Tongue (tissue), 1 donor: ENCODE measurements at regions not wholly inside any gene's neighbourhood (a gene's known extent, or its start where the extent isn't known, plus 50 kb on each side); places are given as distances from the start of the nearest gene placed in this dataset.
"Not testable (repeated sequence)": the region's sequence is repeated elsewhere in the genome, so short reads cannot be mapped to it uniquely, and the experiment has no call there.

Experiments
- DNase-seq: peaks from one replicate; pipeline ENCODE4 v3.0.0-alpha.2; 2015

- DNase-seq, result no peak
Measured at GRCh38 chr6:84635081-84635761, 129.2 kb downstream of the TBX18 start.

DNA sequence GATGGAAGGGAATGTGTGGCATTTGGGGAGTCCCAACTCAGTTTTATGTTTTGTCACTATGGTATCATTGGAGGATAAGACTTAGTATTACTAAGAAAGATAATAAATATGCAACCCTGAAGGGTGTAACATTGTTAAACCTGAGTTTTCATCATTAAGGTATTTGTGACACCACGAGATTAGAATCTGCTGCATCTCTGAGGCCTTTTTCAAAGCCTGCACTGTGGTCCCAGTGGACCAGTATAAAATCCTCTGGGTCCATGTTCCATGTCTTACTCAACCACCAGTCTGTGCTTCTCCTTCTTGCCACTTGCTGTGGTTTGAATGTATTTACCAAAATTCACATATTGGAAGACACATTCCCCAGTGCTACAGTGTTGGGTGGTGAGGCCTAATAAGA, 130.6 kb downstream of the TBX18 start:
- DNase-seq, result no peak

DNA sequence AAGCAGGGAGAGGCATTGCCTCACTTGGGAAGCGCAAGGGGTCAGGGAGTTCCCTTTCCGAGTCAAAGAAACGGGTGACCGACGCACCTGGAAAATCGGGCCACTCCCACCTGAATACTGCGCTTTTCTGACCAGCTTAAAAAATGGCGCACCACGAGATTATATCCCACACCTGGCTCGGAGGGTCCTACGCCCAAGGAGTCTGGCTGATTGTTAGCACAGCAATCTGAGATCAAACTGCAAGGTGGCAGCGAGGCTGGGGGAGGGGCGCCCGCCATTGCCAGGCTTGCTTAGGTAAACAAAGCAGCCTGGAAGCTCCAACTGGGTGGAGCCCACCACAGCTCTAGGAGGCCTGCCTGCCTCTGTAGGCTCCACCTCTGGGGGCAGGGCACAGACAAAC, 137.9 kb downstream of the TBX18 start:
- not testable (repeated sequence) for DNase-seq

DNA sequence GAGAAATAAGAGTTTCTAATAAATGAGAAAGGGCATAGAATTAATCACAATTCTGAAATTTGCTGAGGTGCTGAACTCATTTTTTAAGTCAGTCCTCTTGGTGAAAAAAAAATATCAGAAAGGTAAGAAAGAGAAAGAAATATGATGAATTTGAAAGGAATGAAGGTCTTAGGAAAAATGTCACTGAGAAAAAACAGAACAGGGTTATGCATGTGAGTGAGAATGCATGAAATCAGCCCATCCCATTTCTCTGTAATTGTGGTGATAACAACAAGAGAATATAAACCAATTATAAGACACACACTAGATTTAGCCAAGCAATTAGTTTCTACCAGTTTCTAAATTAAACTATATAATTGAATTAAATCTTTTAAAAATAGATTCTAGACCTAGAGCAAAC, 138.9 kb downstream of the TBX18 start:
- DNase-seq, result no peak

- peak; percentile 12 for DNase-seq
Measured at GRCh38 chr6:84623956-84624680, 140.3 kb downstream of the TBX18 start.

GRCh38 chr6:84618836-84619235, 145.6 kb downstream of the TBX18 start:
- DNase-seq, result no peak

DNA sequence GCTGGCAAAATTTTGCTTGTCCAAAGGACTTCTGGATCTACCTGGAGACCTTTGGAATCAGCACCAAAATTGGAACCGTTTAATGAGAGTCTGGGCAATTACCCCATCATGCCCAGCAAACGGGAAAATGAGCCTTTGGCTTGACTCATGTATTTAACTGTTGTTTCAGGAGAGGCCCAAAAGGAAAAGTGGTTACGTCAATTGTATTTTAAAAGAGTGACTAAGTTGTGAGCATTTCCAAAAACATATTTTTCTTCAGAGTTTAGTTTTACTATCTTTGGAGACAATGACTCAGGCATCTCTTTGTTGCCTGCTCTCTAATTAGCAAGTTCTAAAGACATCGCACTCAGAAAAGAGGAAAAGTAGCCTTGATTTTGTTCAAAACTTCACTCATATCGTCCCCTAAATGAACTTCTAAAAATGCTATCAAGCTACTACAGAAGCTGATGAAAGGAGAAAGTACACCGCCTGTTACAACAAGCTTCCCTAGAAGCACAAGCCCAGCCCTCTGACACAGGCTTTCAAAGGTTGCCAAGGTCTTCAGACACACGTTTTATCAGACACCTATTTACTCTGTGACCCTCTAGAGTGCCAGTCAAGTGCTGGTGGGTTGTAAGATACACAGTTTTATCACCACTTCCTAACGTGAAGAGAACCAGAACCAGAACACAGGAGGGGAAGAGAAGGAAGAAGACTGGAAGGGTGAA, 146.2 kb downstream of the TBX18 start:
- no peak for DNase-seq

GRCh38 chr6:84615987-84616386, 148.4 kb downstream of the TBX18 start:
- DNase-seq, result no peak

GRCh38 chr6:84615113-84615850, 149.1 kb downstream of the TBX18 start:
- no peak for DNase-seq

- DNase-seq, result no peak
Measured at GRCh38 chr6:84606860-84607259, 157.5 kb downstream of the TBX18 start.

GRCh38 chr6:84605298-84605697, 159.1 kb downstream of the TBX18 start:
- no peak for DNase-seq

DNA sequence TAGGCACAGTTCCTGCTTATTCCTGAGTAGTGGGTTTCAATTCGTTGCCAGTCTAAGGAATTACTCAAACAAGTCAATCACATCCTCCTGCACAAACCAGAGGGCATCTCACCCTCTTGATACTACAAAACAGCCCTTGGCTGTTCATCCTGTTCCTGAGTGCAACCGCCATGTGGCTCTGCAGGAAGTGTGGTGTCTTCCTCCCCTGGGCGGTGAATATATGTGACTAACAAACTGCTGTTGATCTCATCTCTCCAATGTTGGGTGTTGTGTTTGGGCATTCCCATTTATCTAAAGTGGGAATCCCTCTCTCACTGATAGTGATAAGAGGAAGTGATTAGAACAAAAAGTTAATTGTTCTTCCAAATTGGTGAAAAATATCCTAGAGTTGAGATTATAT, 163.0 kb downstream of the TBX18 start:
- no peak for DNase-seq

DNA sequence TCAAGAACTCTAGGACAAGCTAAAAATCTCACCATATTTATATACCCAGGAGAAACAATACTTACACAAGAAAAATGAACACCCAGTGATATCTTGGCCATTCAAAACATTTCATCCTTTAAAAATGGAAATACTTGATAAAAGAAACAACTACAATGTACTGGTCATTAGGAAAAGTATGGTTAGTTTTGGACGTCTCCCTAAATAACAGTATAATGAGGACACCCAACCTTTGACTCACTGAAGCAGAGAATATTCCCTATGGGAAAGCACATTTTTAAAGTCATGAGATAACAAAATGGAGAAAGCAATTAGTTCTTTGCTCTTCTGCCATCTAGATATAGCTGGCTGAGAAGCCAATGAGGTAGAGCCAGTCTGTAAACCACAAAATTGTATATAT, 164.4 kb downstream of the TBX18 start:
- DNase-seq, result no peak

DNA sequence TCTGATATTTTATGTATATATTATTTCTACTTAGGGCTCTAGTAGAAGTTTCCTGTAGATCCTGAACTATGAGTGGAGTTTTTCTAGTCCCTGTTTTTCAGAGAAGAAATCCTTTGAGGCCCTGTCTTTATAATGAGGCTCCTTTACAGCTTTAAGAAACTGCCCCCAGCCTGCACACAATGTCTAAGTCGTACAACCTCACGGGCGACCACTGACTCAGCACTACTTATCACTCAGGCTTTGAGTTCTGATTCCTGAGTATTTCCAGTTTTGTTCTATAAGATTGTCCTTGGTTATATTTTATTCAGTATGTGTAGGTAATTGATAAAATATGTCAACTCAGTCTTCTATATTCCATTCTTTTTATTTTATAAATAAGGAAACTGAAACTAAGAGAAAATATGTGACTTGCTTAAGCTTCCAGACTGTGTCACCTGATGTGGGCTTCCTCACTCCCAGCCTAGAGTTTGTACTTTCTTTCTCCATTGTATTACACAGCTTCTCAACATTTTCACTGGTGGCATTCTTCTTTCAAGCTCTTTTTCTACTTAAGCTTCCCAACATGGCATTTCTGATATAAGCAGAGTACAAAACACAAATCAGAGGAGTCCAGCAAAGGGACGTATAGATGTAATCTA, 167.0 kb downstream of the TBX18 start:
- DNase-seq, result no peak

- no peak for DNase-seq
Measured at GRCh38 chr6:84596488-84596887, 167.9 kb downstream of the TBX18 start.

GRCh38 chr6:84588697-84589080, 175.7 kb downstream of the TBX18 start:
- DNase-seq, result no peak

DNA sequence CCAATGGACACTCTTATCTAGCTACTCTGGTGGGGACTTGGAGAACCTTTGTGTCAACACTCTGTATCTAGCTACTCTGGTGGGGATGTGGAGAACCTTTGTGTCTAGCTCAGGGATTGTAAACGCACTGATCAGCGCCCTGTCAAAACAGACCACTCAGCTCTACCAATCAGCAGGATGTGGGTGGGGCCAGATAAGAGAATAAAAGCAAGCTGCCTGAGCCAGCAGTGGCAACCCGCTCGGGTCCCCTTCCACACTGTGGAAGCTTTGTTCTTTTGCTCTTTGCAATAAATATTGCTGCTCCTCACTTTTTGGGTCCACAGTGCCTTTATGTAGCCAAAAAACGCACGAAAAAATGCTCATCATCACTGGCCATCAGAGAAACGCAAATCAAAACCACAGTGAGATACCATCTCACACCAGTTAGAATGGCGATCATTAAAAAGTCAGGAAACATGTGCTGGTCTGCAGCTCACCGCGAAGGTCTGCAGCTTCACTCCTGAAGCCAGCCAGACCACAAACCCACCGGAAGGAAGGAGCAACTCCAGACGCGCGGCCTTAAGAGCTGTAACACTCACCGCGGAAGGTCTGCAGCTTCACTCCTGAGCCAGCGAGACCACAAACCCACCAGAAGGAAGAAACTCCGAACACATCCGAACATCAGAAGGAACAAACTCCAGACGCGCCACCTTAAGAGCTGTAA, 176.3 kb downstream of the TBX18 start:
- DNase-seq, result not testable (repeated sequence)

DNA sequence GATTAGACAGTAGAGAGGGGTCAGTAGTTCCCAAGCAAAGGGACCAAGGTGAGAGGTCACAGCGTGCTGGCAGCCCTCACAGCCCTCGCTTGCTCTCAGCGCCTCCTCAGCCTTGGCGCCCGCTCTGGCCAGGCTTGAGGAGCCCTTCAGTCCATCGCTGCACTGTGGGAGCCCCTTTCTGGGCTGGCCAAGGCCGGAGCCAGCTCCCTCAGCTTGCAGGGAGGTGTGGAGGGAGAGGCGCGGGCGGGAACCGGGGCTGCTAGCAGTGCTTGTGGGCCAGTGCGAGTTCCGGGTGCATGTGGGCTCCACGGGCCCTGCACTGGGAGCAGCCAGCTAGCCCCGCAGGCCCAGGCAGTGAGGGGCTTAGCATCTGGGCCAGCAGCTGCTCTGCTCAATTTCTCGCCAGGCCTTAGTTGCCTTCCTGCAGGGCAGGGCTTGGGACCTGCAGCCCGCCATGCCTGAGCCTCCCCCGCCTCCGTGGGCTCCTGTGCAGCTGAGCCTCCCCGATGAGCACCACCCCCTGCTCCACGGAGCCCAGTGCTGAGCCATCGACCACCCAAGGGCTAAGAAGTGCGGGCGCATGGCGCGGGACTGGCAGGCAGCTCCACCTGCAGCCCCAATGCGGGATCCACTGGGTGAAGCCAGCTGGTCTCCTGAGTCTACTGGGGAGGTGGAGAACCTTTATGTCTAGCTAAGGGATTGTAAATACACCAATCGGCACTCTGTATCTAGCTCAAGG, 177.0 kb downstream of the TBX18 start:
- not testable (repeated sequence) for DNase-seq

DNA sequence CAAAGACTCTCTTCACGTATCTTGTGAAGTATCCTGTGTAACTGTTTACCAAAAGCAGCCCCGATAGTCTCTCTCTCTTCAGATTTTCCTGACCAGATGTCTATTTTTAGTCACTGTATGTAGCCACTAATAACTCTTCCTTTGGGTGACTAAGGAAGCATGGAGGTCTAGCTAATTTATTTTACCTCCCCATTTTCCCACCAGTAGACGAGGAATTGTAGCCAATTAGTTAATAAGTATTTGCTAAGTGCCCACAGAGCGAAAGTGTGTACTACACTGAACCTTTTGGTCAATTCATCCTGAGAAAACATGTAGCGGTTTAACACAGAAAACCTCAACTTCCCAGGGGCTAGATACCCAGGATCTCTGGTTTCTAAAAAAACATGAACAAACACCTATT, 180.6 kb downstream of the TBX18 start:
- DNase-seq, result no peak

GRCh38 chr6:84582997-84583396, 181.4 kb downstream of the TBX18 start:
- no peak for DNase-seq
